Stimulated activated CD8-positive, alpha-beta memory T cell treated with anti-CD3 and anti-CD28 coated beads, Interleukin-15, amount 100 ng/mL, for 24 hours (primary cell): ENCODE measurements at regions not wholly inside any gene's neighbourhood (a gene's known extent, or its start where the extent isn't known, plus 50 kb on each side); places are given as distances from the start of the nearest gene placed in this dataset.
"Not testable (repeated sequence)": the region's sequence is repeated elsewhere in the genome, so short reads cannot be mapped to it uniquely, and the experiment has no call there.

Experiments used
- DNase-seq: peaks from one replicate; pipeline ENCODE4 v3.0.0-alpha.2; 2020; ENCODE audit warnings: low read depth

- no peak for DNase-seq
Observed at GRCh38 chr14:62409626-62410300, 635.5 kb downstream of the KCNH5 start.

GRCh38 chr14:62420847-62421246, 624.4 kb downstream of the KCNH5 start:
- DNase-seq, result no peak

- DNase-seq, result no peak
Observed at GRCh38 chr14:62428429-62429203, 616.6 kb downstream of the KCNH5 start.

GRCh38 chr14:62429683-62430082, 615.6 kb downstream of the KCNH5 start:
- DNase-seq, result no peak

- DNase-seq, result no peak
Observed at GRCh38 chr14:62431496-62431895, 613.8 kb downstream of the KCNH5 start.

GRCh38 chr14:62432955-62433354, 612.3 kb downstream of the KCNH5 start:
- DNase-seq, result no peak

- DNase-seq, result no peak
Observed at GRCh38 chr14:62436261-62436660, 609.0 kb downstream of the KCNH5 start.

GRCh38 chr14:62439210-62439609, 606.0 kb downstream of the KCNH5 start:
- DNase-seq, result no peak

- no peak for DNase-seq
Observed at GRCh38 chr14:62443796-62444195, 601.5 kb downstream of the KCNH5 start.

GRCh38 chr14:62445570-62445969, 599.7 kb downstream of the KCNH5 start:
- DNase-seq, result no peak

GRCh38 chr14:62451221-62451620, 594.0 kb downstream of the KCNH5 start:
- no peak for DNase-seq

- no peak for DNase-seq
Observed at GRCh38 chr14:62453226-62453625, 592.0 kb downstream of the KCNH5 start.

GRCh38 chr14:62455446-62455845, 589.8 kb downstream of the KCNH5 start:
- no peak for DNase-seq

- no peak for DNase-seq
Observed at GRCh38 chr14:62462988-62463387, 582.3 kb downstream of the KCNH5 start.

- no peak for DNase-seq
Observed at GRCh38 chr14:62468946-62469345, 576.3 kb downstream of the KCNH5 start.

- no peak for DNase-seq
Observed at GRCh38 chr14:62470935-62471334, 574.3 kb downstream of the KCNH5 start.

- no peak for DNase-seq
Observed at GRCh38 chr14:62491146-62491545, 554.1 kb downstream of the KCNH5 start.

GRCh38 chr14:62497708-62498107, 547.5 kb downstream of the KCNH5 start:
- DNase-seq, result no peak

- no peak for DNase-seq
Observed at GRCh38 chr14:62501021-62501750, 544.1 kb downstream of the KCNH5 start.

GRCh38 chr14:62505045-62505444, 540.2 kb downstream of the KCNH5 start:
- DNase-seq, result no peak

- not testable (repeated sequence) for DNase-seq
Observed at GRCh38 chr14:62521309-62521708, 523.9 kb downstream of the KCNH5 start.

GRCh38 chr14:62528296-62528695, 517.0 kb downstream of the KCNH5 start:
- DNase-seq, result no peak

GRCh38 chr14:62532181-62532580, 513.1 kb downstream of the KCNH5 start:
- DNase-seq, result no peak
